ENCODE measurements at regions not wholly inside any gene's neighbourhood (a gene's known extent, or its start where the extent isn't known, plus 50 kb on each side); places are given as distances from the start of the nearest gene placed in this dataset.

DNA sequence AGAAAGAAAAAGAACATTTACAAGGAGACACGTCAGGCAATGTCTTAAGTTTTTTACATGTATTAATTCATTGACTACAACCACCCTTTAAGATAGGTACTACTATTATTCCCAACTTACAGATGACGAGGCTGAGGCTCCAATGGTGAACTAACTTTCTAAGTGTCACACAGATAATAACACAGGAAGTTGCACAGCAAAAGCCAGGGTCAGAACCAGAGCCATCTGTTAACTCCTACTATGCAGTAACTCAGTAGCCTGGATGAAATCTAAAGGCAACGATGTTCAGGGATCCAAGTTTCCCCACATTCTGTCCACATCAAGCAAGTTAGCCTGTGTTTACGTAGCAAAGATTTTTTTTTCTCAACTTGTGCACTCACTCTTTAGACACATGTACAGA lies 371.7 kb downstream of the PTPRC start (continued):
- no peak for TF ChIP-seq ZNF280D (tag by site-specific recombination; IDR thresholded peaks at IDR 0.05)
- TF ChIP-seq PRDM4 (tag by site-specific recombination; IDR thresholded peaks at IDR 0.05) = no peak
- TF ChIP-seq ZNF629 (tag by site-specific recombination; IDR thresholded peaks at IDR 0.05) = no peak
- no peak for TF ChIP-seq KLF9 (tag by site-specific recombination; IDR thresholded peaks at IDR 0.05; ENCODE audit: low read depth)
- TF ChIP-seq, protein P1, sequence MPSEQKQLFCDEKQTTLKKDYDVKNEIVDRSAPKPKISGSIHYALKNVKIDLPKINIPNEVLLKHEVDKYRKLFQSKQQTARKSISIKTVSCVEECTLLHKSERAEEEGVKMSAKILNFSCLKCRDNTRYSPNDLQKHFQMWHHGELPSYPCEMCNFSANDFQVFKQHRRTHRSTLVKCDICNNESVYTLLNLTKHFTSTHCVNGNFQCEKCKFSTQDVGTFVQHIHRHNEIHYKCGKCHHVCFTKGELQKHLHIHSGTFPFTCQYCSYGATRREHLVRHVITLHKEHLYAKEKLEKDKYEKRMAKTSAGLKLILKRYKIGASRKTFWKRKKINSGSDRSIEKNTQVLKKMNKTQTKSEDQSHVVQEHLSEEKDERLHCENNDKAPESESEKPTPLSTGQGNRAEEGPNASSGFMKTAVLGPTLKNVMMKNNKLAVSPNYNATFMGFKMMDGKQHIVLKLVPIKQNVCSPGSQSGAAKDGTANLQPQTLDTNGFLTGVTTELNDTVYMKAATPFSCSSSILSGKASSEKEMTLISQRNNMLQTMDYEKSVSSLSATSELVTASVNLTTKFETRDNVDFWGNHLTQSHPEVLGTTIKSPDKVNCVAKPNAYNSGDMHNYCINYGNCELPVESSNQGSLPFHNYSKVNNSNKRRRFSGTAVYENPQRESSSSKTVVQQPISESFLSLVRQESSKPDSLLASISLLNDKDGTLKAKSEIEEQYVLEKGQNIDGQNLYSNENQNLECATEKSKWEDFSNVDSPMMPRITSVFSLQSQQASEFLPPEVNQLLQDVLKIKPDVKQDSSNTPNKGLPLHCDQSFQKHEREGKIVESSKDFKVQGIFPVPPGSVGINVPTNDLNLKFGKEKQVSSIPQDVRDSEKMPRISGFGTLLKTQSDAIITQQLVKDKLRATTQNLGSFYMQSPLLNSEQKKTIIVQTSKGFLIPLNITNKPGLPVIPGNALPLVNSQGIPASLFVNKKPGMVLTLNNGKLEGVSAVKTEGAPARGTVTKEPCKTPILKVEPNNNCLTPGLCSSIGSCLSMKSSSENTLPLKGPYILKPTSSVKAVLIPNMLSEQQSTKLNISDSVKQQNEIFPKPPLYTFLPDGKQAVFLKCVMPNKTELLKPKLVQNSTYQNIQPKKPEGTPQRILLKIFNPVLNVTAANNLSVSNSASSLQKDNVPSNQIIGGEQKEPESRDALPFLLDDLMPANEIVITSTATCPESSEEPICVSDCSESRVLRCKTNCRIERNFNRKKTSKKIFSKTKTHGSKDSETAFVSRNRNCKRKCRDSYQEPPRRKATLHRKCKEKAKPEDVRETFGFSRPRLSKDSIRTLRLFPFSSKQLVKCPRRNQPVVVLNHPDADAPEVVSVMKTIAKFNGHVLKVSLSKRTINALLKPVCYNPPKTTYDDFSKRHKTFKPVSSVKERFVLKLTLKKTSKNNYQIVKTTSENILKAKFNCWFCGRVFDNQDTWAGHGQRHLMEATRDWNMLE (tag by site-specific recombination; conservative IDR thresholded peaks at IDR 0.05; ENCODE audit: low read depth) = no peak
- TF ChIP-seq ZEB2 (tag by site-specific recombination; IDR thresholded peaks at IDR 0.05) = no peak
- TF ChIP-seq ZBTB44 (tag by site-specific recombination; IDR thresholded peaks at IDR 0.05) = no peak
- no peak for TF ChIP-seq ZNF302 (tag by site-specific recombination; IDR thresholded peaks at IDR 0.05; ENCODE audit: low read depth)
- no peak for TF ChIP-seq PRDM10 (tag by site-specific recombination; IDR thresholded peaks at IDR 0.05)
- TF ChIP-seq ZNF324 (tag by site-specific recombination; IDR thresholded peaks at IDR 0.05) = no peak
- TF ChIP-seq ZNF521 (tag by site-specific recombination; IDR thresholded peaks at IDR 0.05) = no peak

Data from HEK293 (cell line).